Ammon's horn (tissue), 1 donor: ENCODE measurements at regions not wholly inside any gene's neighbourhood (a gene's known extent, or its start where the extent isn't known, plus 50 kb on each side); places are given as distances from the start of the nearest gene placed in this dataset.
A peak's percentile ranks its signal among the peaks of the same experiment; 100 is the strongest.
"Not testable (repeated sequence)": the region's sequence is repeated elsewhere in the genome, so short reads cannot be mapped to it uniquely, and the experiment has no call there.

ENCODE experiments used
- DNase-seq: peaks from one replicate; pipeline ENCODE4 v3.0.0-alpha.2; 2016; ENCODE audit warnings: low spot score

- DNase-seq: no peak
Measured at GRCh38 chr5:8561854-8562253, 692.9 kb downstream of the MTRR start.

DNA sequence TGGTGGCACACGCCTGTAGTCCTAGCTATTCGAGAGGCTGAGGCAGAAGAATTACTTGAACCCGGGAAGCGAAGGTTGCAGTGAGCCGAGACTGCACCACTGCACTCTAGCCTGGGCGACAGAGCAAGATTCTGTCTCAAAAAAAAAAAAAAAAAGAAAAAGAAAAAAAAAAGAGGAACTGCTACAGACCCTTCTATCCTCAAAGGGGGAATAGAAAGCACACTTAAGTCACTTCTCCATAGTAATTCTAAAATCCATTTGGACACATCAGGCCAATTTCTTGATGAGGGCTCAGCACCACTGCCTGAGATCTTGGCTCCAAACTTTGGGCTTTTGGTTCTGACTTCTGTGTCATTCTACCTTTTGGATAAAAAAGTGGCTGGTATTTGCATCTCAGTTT, 694.6 kb downstream of the MTRR start:
- DNase-seq: not testable (repeated sequence)

DNA sequence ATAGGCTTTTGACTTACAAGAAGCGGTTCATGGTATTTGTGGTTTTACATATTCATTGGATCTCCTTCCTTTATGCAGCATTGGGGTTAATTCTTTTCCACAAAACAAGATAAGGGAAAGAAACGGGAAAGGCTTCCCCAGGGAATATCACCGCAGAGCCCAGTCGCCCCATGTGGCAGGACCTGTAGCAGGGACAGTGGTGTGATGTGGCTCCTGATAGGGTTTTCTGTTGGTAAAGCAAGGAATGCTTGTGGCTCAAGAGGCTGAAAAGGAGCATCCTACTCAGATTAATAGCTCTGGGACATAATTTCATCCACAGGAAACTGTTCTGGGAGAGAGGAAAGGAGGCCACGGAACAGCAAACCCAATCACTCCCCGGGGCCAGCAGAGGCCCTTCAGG, 699.9 kb downstream of the MTRR start:
- no peak for DNase-seq

- no peak for DNase-seq
Measured at GRCh38 chr5:8570528-8570927, 701.6 kb downstream of the MTRR start.

- DNase-seq: no peak
Measured at GRCh38 chr5:8576178-8576577, 707.2 kb downstream of the MTRR start.

GRCh38 chr5:8577792-8578191, 708.8 kb downstream of the MTRR start:
- no peak for DNase-seq

GRCh38 chr5:8580298-8580697, 711.4 kb downstream of the MTRR start:
- DNase-seq: no peak

DNA sequence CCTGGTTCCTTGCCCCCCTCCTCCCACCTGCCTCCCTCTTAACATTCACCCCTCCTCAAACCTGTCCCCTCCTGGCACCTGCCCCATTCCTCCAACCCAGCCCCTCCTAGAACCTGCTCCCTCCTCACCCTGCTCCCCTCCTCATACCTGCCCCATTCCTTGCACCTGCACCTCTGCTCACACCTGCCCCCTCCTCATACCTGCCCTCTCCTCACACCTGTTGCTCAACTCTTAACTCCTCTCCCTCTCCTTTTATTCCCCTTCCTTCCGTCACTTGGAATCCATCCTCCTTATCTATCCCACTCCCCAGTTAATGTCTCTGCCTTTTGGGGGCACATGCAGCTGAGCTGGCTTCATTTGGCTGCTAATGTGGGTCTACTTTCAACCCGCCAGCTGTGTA, 712.1 kb downstream of the MTRR start:
- no peak for DNase-seq

DNA sequence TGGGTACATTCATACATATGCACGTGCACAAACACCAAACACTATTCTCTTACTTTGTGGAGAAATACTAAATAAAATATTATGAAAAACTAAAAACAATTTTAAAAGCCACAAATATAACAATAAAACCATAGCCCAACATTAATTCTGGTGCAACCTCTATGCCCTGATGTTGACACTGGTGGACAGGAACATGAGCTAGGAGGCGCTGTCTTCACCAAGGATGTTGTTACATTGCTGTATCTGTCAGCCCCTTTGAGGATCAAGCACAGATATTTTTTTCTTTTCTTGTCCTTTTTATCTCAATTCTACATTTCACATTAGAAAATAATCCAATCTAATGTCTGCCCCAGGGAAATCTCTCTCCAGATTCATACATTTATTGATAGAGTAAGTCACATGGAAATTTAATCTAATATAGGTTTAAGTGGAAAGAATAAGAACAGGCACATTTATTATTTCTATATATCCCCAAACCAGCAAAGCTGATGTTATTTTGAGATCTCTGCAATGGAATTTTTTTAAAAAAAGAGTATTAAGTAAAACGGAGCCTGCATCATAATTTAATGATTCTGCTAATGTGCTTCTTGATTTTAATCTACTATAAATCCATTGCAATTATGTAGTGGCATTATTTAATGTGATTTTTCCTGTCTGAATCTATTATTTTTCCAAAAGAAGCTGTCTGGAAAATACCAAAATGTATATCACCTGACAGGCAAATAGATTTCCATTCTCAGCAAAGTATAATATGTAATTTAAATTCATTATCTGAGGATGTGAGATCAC, 716.5 kb downstream of the MTRR start:
- no peak for DNase-seq

DNA sequence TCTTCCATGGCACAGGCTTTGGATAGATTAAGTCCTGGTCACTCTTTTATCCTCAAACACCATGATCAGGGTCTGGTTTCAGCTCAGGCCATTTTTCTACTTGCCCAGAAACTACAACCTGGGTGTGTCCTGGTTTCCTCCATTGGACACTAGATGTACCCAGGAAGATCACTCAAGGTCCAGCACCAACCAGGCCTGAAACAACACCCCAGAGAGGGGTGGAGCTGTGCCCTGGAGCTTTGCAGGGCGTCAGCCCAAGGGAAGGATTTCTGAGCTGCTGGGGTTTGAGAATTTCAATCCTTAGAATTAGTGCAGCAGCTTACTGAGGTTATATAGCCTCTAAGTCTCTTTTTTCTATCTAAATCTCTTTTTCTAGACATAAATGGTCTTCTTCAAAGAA, 722.0 kb downstream of the MTRR start:
- DNase-seq: no peak

- no peak for DNase-seq
Measured at GRCh38 chr5:8598356-8598755, 729.4 kb downstream of the MTRR start.

DNA sequence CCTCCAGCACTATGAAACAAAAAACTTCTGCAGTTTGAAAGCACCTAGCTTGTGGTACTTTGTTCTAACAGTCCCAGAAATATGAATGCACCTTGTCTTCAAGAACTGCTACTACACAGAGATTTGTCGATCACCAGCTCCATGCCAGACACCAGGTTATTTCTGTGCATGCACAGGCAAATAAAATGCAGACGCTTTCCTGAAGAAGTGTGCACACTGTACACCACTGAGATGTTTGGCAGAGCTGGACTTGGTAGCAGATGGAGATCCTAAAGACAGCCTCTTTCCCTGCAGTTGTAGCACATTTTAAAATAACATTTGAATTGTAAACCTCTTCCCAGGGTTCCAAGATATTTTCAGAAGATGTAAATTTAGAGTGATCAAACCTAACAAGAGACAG, 730.0 kb downstream of the MTRR start:
- peak; percentile 25 for DNase-seq

DNA sequence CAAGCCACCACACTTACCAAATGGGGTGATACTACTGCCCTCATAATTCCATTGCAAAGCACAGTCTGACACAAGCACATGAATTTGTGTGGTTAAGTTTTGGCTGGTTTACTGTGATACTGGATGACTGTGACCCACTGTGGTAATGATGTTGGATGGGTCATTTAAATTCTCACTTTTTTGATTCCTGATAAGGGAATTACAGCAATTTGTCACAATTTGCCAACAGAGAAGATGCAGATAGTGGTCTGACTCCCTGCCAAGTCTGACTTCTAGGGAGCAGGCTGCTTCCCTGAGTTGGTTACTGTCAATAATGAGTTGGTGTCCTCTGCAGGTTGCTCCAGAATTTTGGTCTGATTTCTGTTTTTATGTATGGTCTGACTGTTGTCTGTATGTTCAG, 731.9 kb downstream of the MTRR start:
- DNase-seq: no peak

DNA sequence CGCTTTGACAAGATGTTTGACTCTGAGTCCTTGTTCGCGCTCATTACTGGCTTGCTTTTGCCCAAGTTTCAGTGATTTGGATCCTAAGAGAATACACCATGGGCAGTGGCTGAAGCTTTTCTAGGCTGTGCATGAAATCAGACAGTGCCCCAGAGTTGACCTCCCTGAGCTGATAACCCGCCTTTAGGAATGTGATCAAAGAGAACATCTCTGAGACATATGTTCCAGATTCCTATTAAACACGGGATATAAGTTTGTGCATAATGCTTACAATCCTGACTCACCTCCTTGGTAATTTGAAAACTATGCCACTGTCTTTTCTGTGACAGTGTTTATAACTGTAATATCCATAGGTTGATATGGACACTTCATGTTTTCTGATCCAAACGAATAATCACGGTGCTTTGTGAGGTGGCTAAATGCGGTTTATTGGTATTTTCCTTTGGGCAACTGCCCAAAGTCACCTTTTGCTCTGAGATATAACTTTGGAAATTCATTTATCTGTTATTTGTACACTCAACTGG, 732.9 kb downstream of the MTRR start:
- DNase-seq: no peak

DNA sequence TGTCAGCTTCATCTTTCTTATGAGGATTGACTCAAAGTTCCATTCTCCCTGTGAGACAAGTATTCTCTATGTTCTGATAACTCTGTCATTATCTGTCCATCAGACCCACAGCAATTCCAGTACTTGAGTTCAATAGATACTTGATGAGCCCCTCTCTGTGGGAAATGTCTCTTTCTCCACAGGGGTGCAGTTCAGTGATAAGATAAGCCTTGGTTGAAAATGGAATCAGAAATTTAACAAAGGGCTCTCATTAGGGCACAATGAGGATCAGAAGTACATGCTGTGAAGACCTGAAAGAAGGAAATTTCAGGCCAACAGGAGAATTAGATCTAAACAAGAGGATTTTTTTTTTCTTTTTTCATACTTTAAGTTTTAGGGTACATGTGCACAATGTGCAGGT, 737.3 kb downstream of the MTRR start:
- no peak for DNase-seq

DNA sequence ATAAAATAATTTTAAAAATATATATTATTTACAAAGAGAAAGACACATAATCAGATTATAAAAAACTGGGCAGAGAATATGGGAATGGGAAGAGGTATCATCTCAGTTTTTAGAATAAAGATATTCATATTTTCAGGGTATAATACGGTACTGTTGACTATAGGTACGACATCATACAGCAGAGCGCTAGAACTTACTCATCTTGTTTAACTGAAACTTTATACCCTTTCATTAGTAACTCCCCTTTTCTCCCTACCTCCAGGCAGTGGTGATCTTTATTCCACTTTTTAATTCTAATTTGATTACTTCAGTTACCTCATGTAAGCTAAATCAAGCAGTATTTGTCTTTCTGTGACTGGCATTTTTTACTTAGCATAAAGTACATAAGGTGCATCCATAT, 742.1 kb downstream of the MTRR start:
- DNase-seq: no peak

DNA sequence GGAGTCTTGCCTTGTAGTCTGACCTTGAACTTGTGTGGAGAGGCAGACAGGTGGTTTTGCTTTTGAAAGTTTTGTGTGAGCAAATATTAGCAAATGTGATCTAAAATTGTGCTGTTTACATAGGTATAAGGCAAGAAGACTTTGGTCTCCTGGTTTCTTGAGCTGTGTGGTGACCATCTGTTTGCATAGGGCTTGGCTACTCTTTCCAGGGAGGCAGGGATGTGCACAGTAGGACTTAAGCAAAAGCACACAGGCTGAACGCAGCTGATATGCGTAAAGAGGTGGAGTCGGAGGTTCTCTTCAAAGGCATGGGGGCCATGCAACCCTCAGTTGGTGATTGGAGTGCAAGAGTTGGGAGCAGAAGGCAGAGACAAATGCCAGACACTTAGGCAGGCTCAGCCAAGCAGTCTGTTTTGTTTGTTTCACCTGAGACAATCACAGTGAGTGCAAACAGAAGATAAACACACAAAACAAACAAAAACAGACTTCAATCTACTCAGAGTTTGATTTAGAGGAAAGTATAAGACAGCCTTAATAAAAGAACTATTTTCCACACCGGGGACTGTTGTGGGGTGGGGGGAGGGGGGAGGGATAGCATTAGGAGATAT, 744.2 kb downstream of the MTRR start:
- DNase-seq: no peak

GRCh38 chr5:8615142-8615858, 746.4 kb downstream of the MTRR start:
- no peak for DNase-seq

DNA sequence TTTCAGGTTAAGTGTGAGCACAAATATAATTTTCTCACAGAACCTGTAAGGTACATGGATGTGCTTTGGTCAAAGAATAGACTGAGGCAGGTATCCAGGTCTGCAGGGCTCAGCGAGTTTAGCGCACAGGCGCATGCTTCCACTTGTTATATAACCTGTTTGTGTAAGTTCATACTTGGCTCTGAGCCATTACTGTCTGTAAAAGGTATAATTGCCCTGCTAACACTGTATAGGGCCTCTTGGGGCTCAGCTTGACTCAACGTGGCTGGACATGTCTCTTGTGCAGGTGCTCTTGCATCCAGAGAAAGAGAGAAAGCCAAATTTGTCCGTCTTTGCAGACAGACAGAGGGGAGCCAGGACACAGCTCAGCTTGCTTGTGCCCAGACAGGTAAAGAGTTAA, 759.6 kb downstream of the MTRR start:
- no peak for DNase-seq

DNA sequence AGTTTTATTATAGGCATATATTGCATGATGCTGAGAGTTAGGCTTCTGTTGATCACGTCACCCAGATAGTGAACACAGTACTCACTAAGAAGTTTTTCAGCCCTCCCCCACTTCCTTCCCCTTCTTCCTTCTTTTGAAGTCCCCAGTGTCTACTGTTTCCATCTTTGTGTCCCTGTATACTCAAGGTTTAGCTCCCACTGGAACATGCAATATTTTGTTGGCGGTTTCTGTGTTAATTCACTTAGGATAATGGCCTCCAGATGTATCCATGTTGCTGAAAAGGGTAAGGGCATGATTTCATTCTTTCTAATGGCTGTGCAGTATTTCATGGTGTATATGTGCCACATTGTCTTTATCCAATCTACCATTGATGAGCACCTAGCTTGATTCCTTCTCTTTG, 764.3 kb downstream of the MTRR start:
- DNase-seq: no peak

GRCh38 chr5:8633696-8634095, 764.7 kb downstream of the MTRR start:
- DNase-seq: no peak

GRCh38 chr5:8634219-8634618, 765.3 kb downstream of the MTRR start:
- DNase-seq: no peak
